Activated CD8-positive, alpha-beta memory T cell treated with anti-CD3 and anti-CD28 coated beads for 36 hours (primary cell): ENCODE measurements at regions not wholly inside any gene's neighbourhood (a gene's known extent, or its start where the extent isn't known, plus 50 kb on each side); places are given as distances from the start of the nearest gene placed in this dataset.
"Not testable (repeated sequence)": the region's sequence is repeated elsewhere in the genome, so short reads cannot be mapped to it uniquely, and the experiment has no call there.

Experiments used
- CTCF ChIA-PET: fragments of 350-600 bp; sonication (Branson Sonifier 250); formaldehyde crosslinking; loops from one replicate; lab custom pipeline; 2021; ENCODE audit warnings: antibody characterized with exemption; lab: Charles Lee
- POLR2A ChIA-PET: fragments of 350-600 bp; sonication (Branson Sonifier 250); formaldehyde crosslinking; loops from one replicate; lab custom pipeline; 2021; ENCODE audit warnings: antibody characterized with exemption; lab: Charles Lee

DNA sequence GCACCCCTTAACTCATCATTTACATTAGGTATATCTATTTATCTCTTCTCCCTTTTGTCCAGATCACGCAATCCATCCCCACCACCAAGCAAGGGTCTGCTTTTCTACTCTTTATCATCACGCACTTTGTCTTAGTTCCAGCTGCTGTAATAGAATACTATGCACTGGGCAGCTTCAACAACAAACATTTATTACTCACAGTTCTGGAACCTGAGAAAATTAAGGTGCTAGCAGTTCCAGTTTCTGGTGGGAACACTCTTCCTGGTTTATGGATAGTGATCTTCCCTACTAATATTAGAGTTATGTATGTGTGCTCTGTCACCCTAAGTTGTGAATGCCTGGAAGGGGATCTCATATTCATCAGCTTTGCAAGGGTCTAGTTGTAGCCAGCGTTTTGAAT, 687.0 kb downstream of the NTRK3 start:
- POLR2A ChIA-PET = no interaction called here
- CTCF ChIA-PET = no interaction called here

DNA sequence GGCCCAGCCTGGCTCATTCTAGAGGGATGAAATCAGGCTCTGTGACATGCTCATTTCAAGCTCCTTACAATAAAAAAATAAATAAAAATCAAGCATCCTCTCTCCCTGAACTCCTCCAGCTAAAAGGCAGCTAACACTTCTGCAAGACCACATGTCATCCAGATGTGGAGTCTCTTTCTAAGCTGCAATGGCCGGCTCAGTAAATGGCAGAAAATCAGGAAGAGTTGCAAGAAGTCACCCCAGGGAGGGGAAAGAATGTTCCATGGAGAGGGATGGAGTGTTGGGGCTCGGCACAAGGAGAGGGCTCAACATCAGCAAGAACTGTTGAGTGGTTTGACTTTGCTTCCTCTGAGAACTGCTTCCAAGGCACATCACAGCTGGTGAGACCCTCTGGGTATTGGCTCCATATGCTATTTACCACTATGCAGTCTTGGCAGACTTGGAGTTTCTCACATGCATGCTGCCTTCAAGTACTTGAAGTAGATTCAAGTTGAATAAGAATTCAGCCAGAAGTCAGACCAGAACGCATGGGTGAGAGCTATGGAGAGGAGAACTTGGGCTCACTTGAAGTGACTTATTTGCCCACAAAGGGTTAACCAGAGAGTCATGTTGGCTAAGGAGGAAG, 689.0 kb downstream of the NTRK3 start:
- ChIA-PET POLR2A (no interaction called here), CTCF (no interaction called here)

DNA sequence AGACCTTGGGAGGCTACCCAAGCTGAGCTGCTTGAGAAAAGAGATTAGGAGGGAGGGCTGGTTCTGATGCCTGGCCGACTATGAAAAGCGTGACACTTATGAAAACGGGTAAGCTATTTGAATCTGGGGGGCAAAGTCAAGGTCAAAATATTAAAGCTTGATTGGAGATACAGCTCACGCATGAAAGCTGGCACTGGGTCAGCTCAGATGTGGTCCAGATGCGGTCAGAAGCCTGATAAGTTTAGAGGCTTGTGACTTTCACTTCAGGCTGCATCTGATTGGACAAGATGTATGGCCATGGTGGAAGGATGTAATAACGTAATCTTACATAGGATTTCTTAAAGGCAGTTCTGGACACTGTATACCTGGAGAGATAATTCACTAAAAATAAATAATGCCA, 690.3 kb downstream of the NTRK3 start:
- CTCF ChIA-PET = no interaction called here
- POLR2A ChIA-PET = no interaction called here

DNA sequence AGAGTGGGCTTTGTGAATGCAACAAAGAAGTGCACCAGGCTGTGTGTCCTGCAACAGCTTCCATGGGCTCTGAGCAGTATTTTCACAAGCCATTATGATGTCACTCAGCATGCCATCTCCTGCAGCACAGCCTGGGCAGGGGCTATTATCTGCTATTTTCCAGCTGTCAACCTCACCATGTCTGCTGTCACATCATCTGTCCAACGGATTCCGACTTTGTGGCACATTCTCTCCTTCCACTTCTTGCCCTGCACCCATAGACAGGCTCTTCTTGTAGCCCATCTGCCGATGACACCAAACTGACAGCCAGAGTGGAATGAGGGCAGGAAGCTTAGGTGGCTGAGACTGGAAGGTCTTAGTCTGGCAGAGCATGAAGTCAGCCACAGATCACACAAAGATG, 691.9 kb downstream of the NTRK3 start:
- CTCF ChIA-PET = no interaction called here
- POLR2A ChIA-PET = no interaction called here

DNA sequence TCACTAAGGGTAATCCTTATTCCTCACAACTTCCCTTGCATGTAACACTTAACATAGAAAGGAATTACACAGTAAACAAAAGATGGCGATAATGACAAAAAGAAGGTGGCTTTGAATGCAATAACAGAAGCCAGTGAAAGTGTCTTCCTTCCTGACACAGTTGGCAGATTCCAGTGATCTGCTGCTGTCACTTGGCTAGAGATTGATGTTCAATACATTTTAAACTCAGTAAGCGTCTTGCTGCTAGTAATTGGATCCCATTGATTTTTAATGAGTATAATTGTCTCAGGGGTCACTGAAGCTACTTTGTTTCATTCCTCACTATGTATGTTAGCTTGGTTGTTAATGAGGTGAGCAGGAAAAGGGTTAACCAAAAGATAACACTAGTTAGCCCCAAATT, 692.7 kb downstream of the NTRK3 start:
- CTCF ChIA-PET = no interaction called here
- POLR2A ChIA-PET = no interaction called here

DNA sequence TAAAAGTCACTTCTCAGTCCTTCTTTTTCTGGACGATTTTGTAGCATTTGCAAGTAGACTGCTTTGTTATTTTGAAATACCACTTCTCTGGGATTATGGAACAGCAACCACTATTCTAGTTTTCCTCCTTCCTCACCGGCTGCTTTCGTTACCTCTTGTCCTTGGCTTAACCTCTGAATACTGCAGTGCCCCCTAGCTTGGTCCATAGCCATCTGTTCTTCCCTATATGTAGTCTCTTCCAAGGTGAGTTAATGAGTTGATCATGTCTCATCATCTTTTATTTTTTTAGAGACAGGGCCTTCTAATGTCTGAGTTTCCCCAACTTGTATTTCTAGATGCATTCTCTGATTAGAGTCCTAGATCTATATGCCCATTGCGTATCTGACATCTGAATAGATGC, 694.3 kb downstream of the NTRK3 start:
- ChIA-PET CTCF (no interaction called here), POLR2A (no interaction called here)

DNA sequence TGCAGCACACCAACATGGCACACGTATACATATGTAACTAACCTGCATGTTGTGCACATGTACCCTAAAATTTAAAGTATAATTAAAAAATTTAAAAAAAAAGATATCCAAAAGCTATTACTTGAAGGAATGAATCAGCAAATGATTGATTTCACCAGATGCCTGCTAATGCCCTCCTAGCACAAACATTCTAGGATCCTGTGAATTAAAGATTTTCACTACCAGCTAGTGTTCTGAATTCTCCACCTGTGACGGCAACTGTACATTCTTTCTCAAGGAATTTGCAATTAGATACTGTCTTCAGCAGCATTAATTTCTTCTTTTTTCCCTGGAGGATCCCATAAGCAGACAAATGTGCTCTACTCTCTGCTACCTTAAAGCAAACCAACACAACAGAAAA, 694.9 kb downstream of the NTRK3 start:
- ChIA-PET POLR2A (no interaction called here), CTCF (no interaction called here)

DNA sequence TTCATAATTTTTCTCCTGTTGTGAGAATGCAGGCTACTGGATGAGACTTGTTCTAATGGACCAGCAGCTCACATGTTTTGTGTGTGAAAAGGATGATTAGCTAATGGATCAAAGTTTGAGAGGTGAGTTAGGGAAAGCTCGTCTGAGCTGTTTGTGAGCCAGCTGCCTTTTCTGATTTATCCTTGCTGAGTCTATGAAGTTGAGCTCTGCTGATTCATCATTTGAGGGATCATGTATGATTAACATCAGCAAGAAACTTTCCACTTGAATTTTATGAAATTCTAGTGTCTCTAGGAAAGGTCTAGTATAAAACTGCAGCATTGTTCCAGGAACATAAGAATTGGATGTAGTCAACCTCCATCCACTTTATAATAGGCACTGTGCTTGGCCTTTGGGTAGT, 698.7 kb downstream of the NTRK3 start:
- CTCF ChIA-PET = no interaction called here
- POLR2A ChIA-PET = no interaction called here

DNA sequence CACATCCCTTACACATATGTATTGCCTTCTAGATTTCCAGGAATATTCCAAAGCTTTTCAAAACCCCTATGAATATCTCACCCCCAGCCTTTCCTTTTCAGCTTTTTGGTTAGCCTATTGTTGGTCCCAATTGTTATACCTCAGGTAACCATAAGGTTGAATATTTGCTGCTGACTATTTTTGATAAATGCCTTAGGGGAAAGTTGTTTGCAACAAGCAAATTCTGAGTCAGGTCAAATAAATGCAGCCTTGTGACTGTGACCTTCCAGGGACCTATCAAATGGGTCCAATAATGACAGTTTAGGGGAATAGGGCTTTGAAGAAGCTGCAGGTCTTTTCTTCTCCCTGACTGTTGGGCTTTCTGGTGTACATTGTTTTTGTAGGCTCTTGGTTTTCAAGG, 699.7 kb downstream of the NTRK3 start:
- CTCF ChIA-PET = no interaction called here
- POLR2A ChIA-PET = no interaction called here

DNA sequence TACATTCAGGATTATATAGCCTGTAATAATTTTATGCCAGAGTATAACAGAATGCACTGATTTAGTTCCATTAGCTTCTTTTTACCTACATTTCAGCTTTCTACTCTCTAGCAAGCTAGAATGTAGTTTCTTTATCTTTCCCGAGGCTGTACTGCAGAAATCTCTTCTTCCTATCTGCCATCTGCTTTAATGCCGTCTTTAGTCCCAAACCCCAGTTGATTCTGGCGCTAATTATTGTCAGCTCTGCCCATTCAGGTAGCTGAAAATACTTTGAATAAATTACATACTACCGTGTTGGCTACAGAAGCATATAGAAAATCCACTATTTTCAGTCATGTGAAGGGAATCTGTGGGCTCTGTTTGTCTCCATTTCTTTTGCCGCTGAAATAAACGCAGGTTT, 706.7 kb downstream of the NTRK3 start:
- CTCF ChIA-PET = no interaction called here
- POLR2A ChIA-PET = no interaction called here

DNA sequence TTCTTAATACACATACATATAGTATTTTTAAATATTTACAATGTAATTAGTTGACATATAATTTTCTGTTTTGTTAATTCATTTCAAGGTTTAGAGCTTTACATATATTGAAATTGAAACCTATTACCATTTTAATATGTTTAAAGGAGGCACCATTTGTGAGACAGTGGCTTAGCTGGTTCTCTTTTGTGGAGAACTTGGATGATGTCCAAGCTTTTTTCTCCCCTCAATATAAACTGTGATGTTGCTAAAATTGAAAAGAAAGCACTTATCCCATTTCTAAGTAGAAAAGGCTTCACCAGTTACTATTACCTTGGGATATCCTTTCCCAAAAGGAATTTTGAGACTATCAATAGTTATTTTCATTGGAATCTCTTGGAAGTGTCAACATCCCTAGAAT, 707.2 kb downstream of the NTRK3 start:
- POLR2A ChIA-PET = no interaction called here
- CTCF ChIA-PET = no interaction called here

DNA sequence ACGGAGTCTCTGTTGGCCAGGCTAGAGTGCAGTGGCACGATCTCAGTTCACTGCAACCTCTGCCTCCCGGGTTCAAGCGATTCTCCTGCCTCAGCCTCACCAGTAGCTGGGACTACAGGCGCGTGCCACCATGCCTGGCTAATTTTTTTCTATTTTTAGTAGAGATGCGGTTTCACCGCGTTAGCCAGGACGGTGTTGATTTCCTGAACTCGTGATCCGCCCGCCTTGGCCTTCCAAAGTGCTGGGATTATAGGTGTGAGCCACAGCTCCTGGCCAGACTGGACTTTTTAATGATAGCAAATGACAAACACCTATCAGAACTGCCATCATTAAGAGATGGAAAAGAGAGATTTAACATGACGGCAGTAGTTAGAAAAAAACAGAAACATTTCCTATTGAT, 707.9 kb downstream of the NTRK3 start:
- POLR2A ChIA-PET, CTCF ChIA-PET: not testable (repeated sequence)

DNA sequence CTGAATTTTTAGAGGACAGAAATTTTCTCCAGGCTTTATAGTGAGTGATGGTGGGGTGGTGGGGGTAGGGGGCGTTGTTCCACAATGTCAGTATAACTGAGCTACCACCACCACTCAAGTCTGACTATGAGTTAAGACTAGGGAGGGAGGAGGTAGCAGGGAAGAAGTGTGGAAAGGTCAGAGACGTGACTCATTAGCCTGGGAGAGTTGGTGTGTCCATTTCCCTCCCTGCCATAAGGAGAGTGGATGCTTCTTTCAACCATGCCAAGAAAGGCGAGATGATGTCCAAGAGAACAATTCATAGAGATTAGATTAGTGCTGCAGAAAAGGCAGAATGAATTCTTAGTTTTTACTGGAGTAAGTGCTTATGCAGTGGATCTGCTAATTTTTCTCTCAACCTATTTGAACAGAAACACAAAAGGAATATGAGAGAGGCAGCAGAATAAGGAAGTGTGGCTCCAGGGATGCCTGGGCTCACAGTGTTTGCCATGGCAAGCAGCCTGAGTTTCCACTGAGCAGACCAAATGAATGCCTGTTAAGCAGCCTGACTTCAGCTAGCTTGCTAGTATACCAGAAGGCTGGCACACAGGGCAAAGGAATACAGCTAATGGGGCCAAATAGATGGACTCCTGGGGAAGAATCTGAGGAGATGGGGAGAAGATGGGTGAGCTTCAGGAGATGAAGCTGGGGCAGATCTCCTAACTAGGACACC, 708.9 kb downstream of the NTRK3 start:
- CTCF ChIA-PET = no interaction called here
- POLR2A ChIA-PET = no interaction called here

DNA sequence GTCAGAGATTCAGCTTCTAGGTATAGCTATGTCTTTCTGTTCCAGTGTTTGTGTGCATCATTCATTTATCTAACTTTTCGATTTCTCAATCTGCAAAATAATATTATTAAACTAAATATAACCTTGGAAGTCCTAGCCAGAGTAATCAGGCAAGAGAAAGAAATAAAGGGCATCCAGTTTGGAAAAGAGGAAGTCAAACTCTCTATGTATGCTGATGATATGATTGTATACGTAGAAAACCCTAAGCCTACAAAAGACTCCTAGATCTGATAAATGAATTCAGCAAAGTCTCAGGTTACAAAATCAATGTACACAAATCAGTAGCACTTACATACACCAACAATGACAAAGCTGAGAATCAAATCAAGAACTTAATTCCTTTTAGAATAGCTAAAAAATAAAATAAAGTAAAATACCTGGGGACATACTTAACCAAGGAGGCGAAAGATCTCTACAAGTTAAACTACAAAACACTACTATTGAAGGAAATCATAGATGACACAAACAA, 718.2 kb downstream of the NTRK3 start:
- ChIA-PET CTCF (no interaction called here), POLR2A (no interaction called here)

DNA sequence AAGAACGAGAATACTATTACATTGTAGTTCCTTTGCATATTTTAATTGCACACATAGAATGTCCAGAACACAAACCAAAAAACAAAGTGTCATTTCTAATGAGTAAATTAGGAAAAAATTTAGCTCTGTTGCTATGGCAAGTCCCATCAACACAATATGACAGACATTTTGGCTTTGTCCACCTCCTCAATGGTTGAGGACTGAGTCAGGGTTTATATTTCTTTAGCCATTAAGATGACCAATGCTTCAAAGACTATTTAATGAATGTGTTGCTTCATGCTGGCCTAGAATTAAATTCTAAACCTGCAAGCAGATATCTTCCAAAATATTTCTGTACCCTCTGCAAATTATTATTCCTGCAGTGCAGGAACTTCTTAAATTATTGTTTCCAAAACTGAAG, 719.2 kb downstream of the NTRK3 start:
- POLR2A ChIA-PET = no interaction called here
- CTCF ChIA-PET = no interaction called here

DNA sequence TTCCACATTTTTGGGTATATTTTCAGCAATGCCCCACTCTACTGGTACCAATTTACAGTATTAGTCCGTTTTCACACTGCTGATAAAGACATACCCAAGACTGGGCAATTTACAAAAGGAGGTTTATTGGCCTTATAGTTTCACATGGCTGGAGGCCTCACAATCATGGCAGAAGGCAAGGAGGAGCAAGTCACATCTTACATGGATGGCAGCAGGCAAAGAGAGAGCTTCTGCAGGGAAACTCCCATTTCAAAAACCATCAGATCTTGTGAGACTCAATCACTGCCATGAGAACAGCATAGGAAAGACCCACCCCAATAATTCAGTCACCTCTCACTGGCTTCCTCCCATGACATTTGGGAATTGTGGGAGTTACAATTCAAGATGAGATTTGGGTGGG, 722.9 kb downstream of the NTRK3 start:
- POLR2A ChIA-PET, CTCF ChIA-PET: not testable (repeated sequence)

DNA sequence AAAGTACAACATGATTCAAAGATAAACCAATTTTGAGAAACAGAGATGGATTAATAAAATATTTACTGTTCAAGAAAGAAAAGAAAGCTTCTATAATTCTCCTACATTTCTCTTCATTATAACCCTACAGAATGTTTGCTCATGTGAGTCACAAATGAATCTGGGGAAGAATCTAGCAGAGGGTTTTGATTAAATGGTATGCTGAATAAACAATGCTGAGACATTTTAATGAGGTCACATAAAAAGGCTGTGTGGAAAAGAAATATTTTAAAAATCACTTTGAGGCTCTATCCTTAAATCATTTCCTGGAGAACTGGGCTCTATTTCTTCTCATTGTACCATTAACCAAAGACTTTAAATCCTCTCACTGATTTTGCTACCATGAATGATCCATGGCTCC, 727.7 kb downstream of the NTRK3 start:
- ChIA-PET CTCF (no interaction called here), POLR2A (no interaction called here)

DNA sequence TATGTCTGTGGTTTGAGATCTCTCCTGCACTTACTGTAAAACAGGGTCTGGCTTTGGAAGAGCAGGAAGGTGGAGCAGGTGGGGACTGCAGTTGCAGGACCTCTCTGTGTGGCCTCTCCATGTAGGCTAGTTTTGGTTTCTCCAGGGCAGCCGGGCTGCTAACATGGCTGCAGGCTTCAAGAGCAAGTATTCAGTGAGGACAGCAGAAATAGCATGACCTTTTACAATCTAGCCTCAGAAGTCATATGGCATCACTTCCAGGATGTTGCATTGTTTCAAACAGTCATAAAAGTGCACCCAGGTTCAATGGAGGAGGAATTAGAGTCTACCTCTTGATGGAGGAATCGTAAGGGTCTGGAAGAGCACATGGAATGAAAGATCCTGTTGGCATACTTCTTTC, 728.7 kb downstream of the NTRK3 start:
- ChIA-PET CTCF (no interaction called here), POLR2A (no interaction called here)

DNA sequence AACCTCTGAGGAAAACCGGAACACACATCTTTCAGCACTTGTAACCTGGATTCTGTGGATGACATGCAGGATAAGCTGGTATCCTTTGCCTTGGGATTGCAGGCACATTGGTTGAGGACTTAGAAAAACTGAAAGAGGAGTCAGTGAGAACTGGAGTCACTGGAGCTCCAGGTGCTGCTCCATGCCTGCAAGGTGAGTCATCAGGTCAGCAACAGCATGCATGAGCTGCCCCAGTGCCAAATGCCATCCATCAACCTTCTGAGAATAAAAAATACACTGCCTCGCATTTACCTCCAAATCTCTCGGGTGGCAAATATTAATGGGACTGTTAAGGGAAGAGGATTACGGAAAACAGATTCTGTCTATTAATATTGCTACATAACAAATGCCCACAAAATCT, 729.1 kb downstream of the NTRK3 start:
- ChIA-PET POLR2A (no interaction called here), CTCF (no interaction called here)

DNA sequence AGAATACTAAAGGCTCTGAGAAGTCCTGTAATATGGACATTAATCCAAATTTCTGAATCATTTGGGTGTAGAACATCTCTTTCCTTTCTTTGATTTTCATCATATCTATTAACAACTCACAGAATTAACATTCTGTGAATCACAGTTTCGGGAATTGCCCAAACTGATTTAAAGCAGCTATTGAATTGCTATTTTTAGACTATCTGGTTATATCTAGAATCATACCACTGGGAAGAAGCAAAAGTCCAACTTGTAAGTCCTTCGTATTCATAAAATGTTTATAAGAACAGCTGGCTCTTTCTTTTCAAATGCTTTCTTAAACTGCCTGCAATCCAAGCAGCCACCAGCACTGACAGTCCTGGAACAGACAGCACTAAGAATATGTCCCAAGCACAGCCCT, 733.0 kb downstream of the NTRK3 start:
- ChIA-PET CTCF (no interaction called here), POLR2A (no interaction called here)

DNA sequence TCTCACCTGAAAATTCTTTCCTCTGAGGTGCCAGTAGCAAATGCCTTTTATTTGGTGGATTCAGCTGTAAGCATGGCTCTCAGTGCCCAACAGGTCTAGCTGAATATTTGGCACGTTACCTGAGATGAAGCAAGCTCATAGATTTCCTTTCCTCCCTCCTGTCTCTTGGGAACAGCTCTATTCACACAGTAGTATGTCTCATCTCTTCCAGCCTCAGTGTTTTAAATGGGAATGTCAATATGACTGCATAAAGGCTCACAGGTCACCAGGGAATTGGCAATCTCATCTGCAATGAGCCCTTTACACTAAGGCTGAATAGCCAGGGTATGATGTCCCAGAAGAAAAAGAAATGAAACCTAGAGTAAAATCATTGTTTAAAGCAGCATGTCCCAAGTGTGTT, 733.5 kb downstream of the NTRK3 start:
- ChIA-PET CTCF (no interaction called here), POLR2A (no interaction called here)

DNA sequence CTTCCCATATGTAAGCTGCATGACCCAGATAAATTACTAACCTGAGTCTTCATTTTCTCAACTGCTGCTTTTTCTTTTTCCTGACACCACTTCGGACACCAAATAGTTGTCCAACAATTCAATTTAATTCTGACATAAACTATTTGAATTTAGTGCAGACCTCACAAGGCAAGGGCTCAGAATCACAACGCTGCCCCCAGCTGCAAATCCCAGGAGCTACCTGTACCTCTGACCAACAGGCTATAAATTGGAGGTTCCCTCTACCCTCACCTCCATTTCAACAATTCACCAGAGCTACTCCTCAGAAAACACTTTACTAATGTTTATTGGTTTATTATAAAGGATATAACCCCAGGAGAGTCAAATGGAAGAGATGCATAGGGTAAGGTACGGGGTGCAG, 737.6 kb downstream of the NTRK3 start:
- ChIA-PET CTCF (no interaction called here), POLR2A (no interaction called here)
